GM18519 (cell line): ENCODE measurements at regions not wholly inside any gene's neighbourhood (a gene's known extent, or its start where the extent isn't known, plus 50 kb on each side); places are given as distances from the start of the nearest gene placed in this dataset.

Experiments
- ATAC-seq: cut with Tn5 transposase; IDR thresholded peaks from one replicate; pipeline ENCODE4 v1.9.1; 2021; ENCODE audit warnings: mild to moderate bottlenecking, moderate library complexity; ENCODE audit not compliant: unreplicated experiment, low FRiP score

GRCh38 chr5:57338868-57339340 is 143.7 kb downstream of the ACTBL2 start:
- ATAC-seq: no peak

GRCh38 chr5:57338068-57338867 is 144.3 kb downstream of the ACTBL2 start:
- peak; percentile 49 for ATAC-seq

- no peak for ATAC-seq
Measured at GRCh38 chr5:57335092-57335660, 147.4 kb downstream of the ACTBL2 start.

GRCh38 chr5:57334475-57334874 is 148.1 kb downstream of the ACTBL2 start:
- no peak for ATAC-seq

- no peak for ATAC-seq
Measured at GRCh38 chr5:57332361-57332760, 150.2 kb downstream of the ACTBL2 start.

- ATAC-seq: no peak
Measured at GRCh38 chr5:57327561-57328367, 153.9 kb downstream of the GPBP1 start.

GRCh38 chr5:57325678-57326397 is 152.0 kb downstream of the GPBP1 start:
- no peak for ATAC-seq

DNA sequence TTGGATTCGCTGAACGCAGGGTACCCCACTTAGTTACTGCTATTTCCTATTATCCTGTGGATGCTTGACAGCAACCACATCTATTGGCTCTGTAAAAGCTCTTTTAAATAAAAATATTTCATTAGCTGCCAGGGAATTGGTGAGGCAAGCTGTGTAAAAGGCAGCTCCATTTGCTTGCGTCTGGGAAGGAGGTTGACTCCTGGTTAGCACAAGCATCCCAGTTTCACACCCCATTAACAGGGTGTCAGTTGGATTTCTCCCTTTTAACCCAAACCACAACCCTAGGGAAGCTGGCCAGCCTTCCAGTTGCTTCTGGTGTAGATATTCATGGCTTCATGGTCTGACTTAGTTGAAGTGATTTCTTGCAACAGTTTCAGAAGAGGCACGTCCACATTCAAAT is 151.0 kb downstream of the GPBP1 start:
- no peak for ATAC-seq

DNA sequence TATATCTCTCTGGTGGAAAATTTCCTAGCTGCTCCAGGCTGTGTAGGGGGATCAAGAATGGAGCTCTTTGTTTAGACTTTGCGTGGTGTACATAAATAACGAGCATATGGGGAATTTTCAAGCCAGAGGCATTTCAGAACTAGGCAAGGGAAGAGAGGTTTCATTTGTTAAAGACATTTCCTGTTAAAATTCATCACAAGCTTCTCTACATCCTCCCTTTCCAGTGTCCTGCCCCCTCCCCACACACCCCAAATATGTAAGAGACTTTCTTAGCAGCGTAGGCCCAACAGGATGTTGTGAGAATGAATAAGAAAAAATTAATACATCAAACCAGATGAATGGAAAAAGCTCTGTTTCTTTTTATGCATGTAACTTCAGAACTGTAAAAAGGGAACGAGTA is 150.3 kb downstream of the GPBP1 start:
- no peak for ATAC-seq

GRCh38 chr5:57320582-57320981 is 146.7 kb downstream of the GPBP1 start:
- ATAC-seq: no peak

- ATAC-seq: no peak
Measured at GRCh38 chr5:57319628-57320027, 145.8 kb downstream of the GPBP1 start.

DNA sequence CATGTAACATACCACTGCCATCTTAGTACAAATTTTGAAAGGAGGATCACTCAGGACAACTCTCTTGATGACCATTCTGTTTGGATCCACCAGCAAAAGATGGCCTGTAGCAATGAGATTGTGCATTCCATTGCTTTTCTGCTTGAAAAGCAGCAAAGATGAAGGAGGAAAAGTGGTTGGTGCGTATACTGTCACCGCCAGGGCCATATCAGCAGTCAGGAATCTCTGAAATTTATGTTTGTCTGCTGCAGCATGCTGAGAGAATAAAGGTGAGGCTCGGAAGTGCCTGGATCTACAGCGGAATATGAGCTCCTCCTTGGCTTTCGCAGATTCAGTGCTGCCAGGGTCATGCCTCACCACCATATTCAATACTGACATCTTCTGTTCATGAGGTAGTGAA is 144.4 kb downstream of the GPBP1 start:
- no peak for ATAC-seq

GRCh38 chr5:57317341-57317740 is 143.5 kb downstream of the GPBP1 start:
- no peak for ATAC-seq

DNA sequence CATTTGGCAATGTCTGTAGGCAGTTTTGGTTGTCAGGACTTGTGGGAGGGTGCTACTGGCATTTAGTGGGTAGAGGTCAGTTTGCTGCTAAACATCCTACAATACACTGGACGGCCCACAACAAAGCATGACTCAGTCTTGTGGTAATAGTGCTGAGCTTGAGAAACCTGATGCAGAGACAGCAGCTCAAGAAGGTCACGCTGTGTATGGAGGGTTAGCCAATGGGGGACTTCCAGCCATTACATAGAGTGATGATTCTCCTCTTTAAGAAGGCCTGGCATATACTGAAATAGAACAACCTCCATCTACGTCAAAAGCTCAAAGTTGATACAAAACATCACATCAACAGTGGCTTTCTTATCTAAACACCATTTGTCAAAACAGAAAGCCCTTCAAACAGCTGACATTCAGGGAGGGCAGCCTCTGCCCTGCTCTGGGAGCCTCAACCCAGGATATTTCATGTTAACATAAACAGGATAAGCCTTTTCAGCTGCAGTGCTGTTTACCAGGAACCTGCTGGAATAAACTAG is 143.0 kb downstream of the GPBP1 start:
- no peak for ATAC-seq

DNA sequence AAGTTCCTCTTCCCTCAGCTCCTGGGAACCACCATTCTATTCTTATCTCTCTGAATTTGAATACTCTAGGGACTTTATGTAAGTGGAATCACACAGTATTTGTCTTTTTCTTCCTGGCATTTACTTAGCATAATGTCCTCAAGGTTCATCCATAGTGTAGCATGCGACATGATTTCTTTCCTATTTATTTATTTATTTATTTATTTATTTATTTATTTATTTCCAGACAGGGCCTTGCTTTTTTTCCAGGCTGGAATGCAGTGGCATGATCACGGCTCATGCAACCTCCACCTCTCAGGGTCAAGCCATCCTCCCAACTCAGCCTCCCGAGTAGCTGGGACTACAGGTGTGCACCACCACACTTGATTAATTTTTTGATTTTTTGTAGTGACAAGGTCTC is 142.1 kb downstream of the GPBP1 start:
- no peak for ATAC-seq
